ENCODE measurements at regions not wholly inside any gene's neighbourhood (a gene's known extent, or its start where the extent isn't known, plus 50 kb on each side); places are given as distances from the start of the nearest gene placed in this dataset.
A peak's percentile ranks its signal among the peaks of the same experiment; 100 is the strongest.

DNA sequence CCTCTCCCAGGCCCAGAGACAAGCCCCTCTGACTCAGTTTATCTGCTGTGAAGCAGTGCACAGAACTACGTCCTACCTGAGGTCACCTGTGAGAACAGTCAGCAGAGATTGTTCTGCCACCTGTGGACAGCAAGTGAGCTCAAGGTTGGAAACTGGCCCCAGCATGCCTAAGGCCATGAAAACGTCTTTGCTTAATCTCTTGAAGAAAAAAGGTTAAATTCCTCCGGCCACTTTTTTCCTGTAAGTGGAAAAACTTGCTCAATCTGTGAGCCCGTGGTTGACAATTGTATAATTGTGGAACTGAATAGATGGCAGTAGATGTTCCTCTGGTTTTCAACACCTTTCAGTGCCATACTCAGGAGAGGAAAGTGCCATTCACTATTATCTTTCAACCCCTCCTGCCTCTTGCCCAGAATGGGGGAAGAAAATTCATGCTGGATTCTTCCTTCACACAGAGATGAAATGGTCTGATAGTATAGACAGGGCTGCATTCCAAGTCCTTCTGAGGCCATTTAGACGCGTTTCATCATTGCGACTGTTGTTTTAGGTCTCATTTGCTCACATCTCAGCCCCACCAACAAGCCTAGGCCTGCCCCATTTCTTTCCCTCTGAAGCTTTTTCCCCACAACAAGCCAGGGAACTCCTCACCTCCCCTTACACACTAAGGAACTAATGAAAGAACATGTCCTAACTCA is 292.9 kb downstream of the FZD1 start:
- ATAC-seq (no peak), DNase-seq (peak; percentile 5)
- Histone ChIP-seq H4K20me1 (ENCODE audit: low read length) (no peaks in the 10 kb centered on the region), H3K4me2 (ENCODE audit: low read length) (peak overlapping the region; percentile 44; the same call in 1 of the 2 replicates), H3K4me1 (ENCODE audit: insufficient read depth, low read length) (peaks cover 16% of the 10 kb centered on the region), H3K79me2 (ENCODE audit: low read length) (no peaks in the 10 kb centered on the region), H3K27ac (ENCODE audit: low read length) (peak overlapping the region; percentile 71), H3F3A (ENCODE audit: low read length, unreplicated experiment) (no peaks in the 10 kb centered on the region), H3K9me2 (replicated peaks; ENCODE audit: low read length) (no peaks in the 10 kb centered on the region), H3K9me3 (ENCODE audit: low read length) (no peaks in the 10 kb centered on the region), H3K4me3 (ENCODE audit: low read length) (no peak overlapping the region), H3K9ac (ENCODE audit: low read length) (peak overlapping the region; percentile 23; the same call in 1 of the 2 replicates), H3K36me3 (ENCODE audit: low read depth, low read length) (no peaks in the 10 kb centered on the region), H3K27me3 (ENCODE audit: low read length) (no peaks in the 10 kb centered on the region), H2AFZ (ENCODE audit: low read length) (no peak overlapping the region; the same call in 1 of the 2 replicates)
- no TSS peak for BruUV-seq (replicated peaks)
- ChIA-PET CTCF (interaction anchor here (0.7 kb wide), 1 partner anchor 10 kb away, joined by 3 read pairs; no protein-coding TSS in a partner anchor), POLR2A (ENCODE audit: unreplicated experiment) (no interaction called here)
- intact Hi-C loops (cut with micrococcal nuclease), result loop anchor here (5.0 to 10.0 kb wide), 3 partner anchors 202 to 295 kb away; partner anchors contain the start of gene FZD1
- TF ChIP-seq EZH2 (IDR thresholded peaks at IDR 0.05; ENCODE audit: low read length, unreplicated experiment), result no peak
- TF ChIP-seq, protein P1, sequence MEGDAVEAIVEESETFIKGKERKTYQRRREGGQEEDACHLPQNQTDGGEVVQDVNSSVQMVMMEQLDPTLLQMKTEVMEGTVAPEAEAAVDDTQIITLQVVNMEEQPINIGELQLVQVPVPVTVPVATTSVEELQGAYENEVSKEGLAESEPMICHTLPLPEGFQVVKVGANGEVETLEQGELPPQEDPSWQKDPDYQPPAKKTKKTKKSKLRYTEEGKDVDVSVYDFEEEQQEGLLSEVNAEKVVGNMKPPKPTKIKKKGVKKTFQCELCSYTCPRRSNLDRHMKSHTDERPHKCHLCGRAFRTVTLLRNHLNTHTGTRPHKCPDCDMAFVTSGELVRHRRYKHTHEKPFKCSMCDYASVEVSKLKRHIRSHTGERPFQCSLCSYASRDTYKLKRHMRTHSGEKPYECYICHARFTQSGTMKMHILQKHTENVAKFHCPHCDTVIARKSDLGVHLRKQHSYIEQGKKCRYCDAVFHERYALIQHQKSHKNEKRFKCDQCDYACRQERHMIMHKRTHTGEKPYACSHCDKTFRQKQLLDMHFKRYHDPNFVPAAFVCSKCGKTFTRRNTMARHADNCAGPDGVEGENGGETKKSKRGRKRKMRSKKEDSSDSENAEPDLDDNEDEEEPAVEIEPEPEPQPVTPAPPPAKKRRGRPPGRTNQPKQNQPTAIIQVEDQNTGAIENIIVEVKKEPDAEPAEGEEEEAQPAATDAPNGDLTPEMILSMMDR (conservative IDR thresholded peaks at IDR 0.05; ENCODE audit: low read depth, low read length), result no peak
- TF ChIP-seq EZH2phosphoT487 (IDR thresholded peaks at IDR 0.05; ENCODE audit: borderline replicate concordance, low read length), result no peak

GRCh38 chr7:91557789-91558404 is 293.7 kb downstream of the FZD1 start:
- Histone ChIP-seq H3K9ac (ENCODE audit: low read length) (peak overlapping the region; percentile 23; the same call in 1 of the 2 replicates), H3K4me3 (ENCODE audit: low read length) (no peak overlapping the region), H3K27me3 (ENCODE audit: low read length) (no peaks in the 10 kb centered on the region), H4K20me1 (ENCODE audit: low read length) (no peaks in the 10 kb centered on the region), H3K79me2 (ENCODE audit: low read length) (no peaks in the 10 kb centered on the region), H3K36me3 (ENCODE audit: low read depth, low read length) (no peaks in the 10 kb centered on the region), H2AFZ (ENCODE audit: low read length) (peak overlapping the region; percentile 72), H3K9me3 (ENCODE audit: low read length) (no peaks in the 10 kb centered on the region), H3K9me2 (replicated peaks; ENCODE audit: low read length) (no peaks in the 10 kb centered on the region), H3F3A (ENCODE audit: low read length, unreplicated experiment) (no peaks in the 10 kb centered on the region), H3K4me2 (ENCODE audit: low read length) (peak overlapping the region; percentile 53), H3K4me1 (ENCODE audit: insufficient read depth, low read length) (peaks cover 16% of the 10 kb centered on the region), H3K27ac (ENCODE audit: low read length) (peak overlapping the region; percentile 83)
- TF ChIP-seq EZH2phosphoT487 (IDR thresholded peaks at IDR 0.05; ENCODE audit: borderline replicate concordance, low read length) (no peak), EZH2 (IDR thresholded peaks at IDR 0.05; ENCODE audit: low read length, unreplicated experiment) (no peak)
- TF ChIP-seq, protein P1 (conservative IDR thresholded peaks at IDR 0.05; ENCODE audit: low read depth, low read length), result no peak
- ATAC-seq (peak; percentile 97), DNase-seq (peak; percentile 98)
- CTCF ChIA-PET, result interaction anchor here (0.6 to 0.7 kb wide), 2 partner anchors 9 to 169 kb away, joined by 3 read pairs; no protein-coding TSS in a partner anchor
- intact Hi-C loops (cut with micrococcal nuclease), result loop anchor here (2.0 to 10.0 kb wide), 4 partner anchors 55 to 296 kb away; partner anchors contain the start of gene FZD1
- BruUV-seq (replicated peaks), result no TSS peak
- POLR2A ChIA-PET (ENCODE audit: unreplicated experiment), result interaction anchor here (0.5 to 0.6 kb wide), 2 partner anchors 14 to 1225 kb away, joined by 3 to 4 read pairs; no protein-coding TSS in a partner anchor
